B cell (primary cell): ENCODE measurements at regions not wholly inside any gene's neighbourhood (a gene's known extent, or its start where the extent isn't known, plus 50 kb on each side); places are given as distances from the start of the nearest gene placed in this dataset.

Experiments used
- ATAC-seq: fragments of 200-7000 bp; cut with Tn5 transposase; one replicate; pipeline ENCODE4 v1.10.0; 2021; ENCODE audit warnings: low read depth, mild to moderate bottlenecking, moderate number of reproducible peaks, moderate library complexity
- CTCF ChIA-PET: fragments of 350-600 bp; sonication (Branson Sonifier 250); formaldehyde crosslinking; loops from one replicate; lab custom pipeline; 2021; ENCODE audit warnings: antibody characterized with exemption, inconsistent platforms; lab: Charles Lee
- POLR2A ChIA-PET: fragments of 350-600 bp; sonication (Branson Sonifier 250); formaldehyde crosslinking; loops from one replicate; lab custom pipeline; 2021; ENCODE audit warnings: antibody characterized with exemption; lab: Charles Lee
- DNase-seq: peaks from one replicate; pipeline ENCODE4 v3.0.0; 2013
- H2AFZ ChIP-seq: 2 replicates; pipeline ENCODE4 v1.6.1; 2012; ENCODE audit warnings: mild to moderate bottlenecking, low read depth, low read length; ENCODE audit not compliant: insufficient read depth, poor library complexity, severe bottlenecking
- H3K27ac ChIP-seq, 2 donors: 1 replicate in 1 of 2; 2 replicates in 1 of 2; pipeline ENCODE4 v1.5.1; 2012 to 2013; ENCODE audit warnings: low read length in 2 of 2, mild to moderate bottlenecking in 2 of 2, moderate library complexity in 1 of 2
- H3K27me3 ChIP-seq, 4 experiments: fragments of 200-600 bp in 1 of 4; sonication (generic) in 1 of 4; replicated peaks in 1 of 4; 1 replicate in 2 of 4; 2 replicates in 2 of 4; pipeline versions ENCODE4 v1.6.1 to v1.7.0; 2013 to 2016; ENCODE audit warnings: low read length in 3 of 4, mild to moderate bottlenecking in 2 of 4, mixed read lengths in 1 of 4, moderate library complexity in 1 of 4; ENCODE audit not compliant: insufficient read depth in 4 of 4, control insufficient read depth in 3 of 4; ENCODE audit errors: control extremely low read depth in 1 of 4
- H3K36me3 ChIP-seq, 2 experiments: replicated peaks in 1 of 2; 1 replicate in 1 of 2; 2 replicates in 1 of 2; pipeline versions ENCODE4 v1.6.1 to v1.7.1; 2013; ENCODE audit warnings: low read length in 1 of 2; ENCODE audit not compliant: insufficient read depth in 2 of 2, control insufficient read depth in 1 of 2; ENCODE audit errors: control extremely low read depth in 1 of 2, extremely low read depth in 1 of 2
- H3K4me1 ChIP-seq, 2 donors: fragments of 200-600 bp in 1 of 2; sonication (generic) in 1 of 2; 1 replicate in 1 of 2; 2 replicates in 1 of 2; pipeline versions ENCODE4 v1.5.1 to v1.6.1; 2013 to 2017; ENCODE audit warnings: low read length in 2 of 2; ENCODE audit not compliant: control insufficient read depth in 2 of 2, insufficient read depth in 2 of 2
- H3K4me2 ChIP-seq: replicated peaks from 2 replicates; pipeline ENCODE3; 2012; ENCODE audit warnings: mild to moderate bottlenecking, low read depth, low read length; ENCODE audit not compliant: poor library complexity, severe bottlenecking
- H3K4me3 ChIP-seq, 5 experiments: fragments of 200-600 bp in 1 of 5; sonication (generic) in 1 of 5; 1 replicate in 3 of 5; 2 replicates in 2 of 5; pipeline versions ENCODE4 v1.5.1 to v1.7.0; 2011 to 2016; ENCODE audit warnings: low read length in 4 of 5, mild to moderate bottlenecking in 4 of 5, low read depth in 2 of 5, control low read depth in 1 of 5, moderate library complexity in 1 of 5; ENCODE audit not compliant: insufficient read depth in 1 of 5; ENCODE audit errors: control extremely low read depth in 1 of 5, extremely low read depth in 1 of 5
- H3K79me2 ChIP-seq: fragments of 200-600 bp; sonication (generic); one replicate; pipeline ENCODE4 v1.6.0; 2016; ENCODE audit warnings: low read length; ENCODE audit not compliant: control insufficient read depth, insufficient read depth
- H3K9ac ChIP-seq: fragments of 200-600 bp; sonication (generic); 2 replicates; pipeline ENCODE4 v1.6.1; 2017; ENCODE audit warnings: mild to moderate bottlenecking, low read length, moderate library complexity
- H3K9me3 ChIP-seq, 3 donors: one replicate each; pipeline versions ENCODE4 v1.6.1 to v1.7.1; 2013; ENCODE audit warnings: low read length in 2 of 3; ENCODE audit not compliant: control insufficient read depth in 2 of 3, insufficient read depth in 1 of 3; ENCODE audit errors: control extremely low read depth in 1 of 3
- H4K20me1 ChIP-seq: 2 replicates; pipeline ENCODE4 v1.6.0; 2012; ENCODE audit warnings: mild to moderate bottlenecking, low read length; ENCODE audit not compliant: insufficient read depth, control insufficient read depth, poor library complexity, severe bottlenecking
- H3K27ac Mint-ChIP-seq: one replicate; pipeline ENCODE4 v1.8.0; 2021; ENCODE audit warnings: mixed read lengths
- H3K27me3 Mint-ChIP-seq: one replicate; pipeline ENCODE4 v1.8.0; 2021; ENCODE audit warnings: mixed read lengths
- H3K4me1 Mint-ChIP-seq: one replicate; pipeline ENCODE4 v1.8.0; 2021; ENCODE audit warnings: mixed read lengths
- H3K4me3 Mint-ChIP-seq: one replicate; pipeline ENCODE4 v1.8.0; 2021; ENCODE audit warnings: mixed read lengths
- H3K9me3 Mint-ChIP-seq: one replicate; pipeline ENCODE4 v1.8.0; 2022; ENCODE audit warnings: mixed read lengths; ENCODE audit not compliant: insufficient read depth
- EZH2 ChIP-seq: IDR thresholded peaks from 2 replicates; pipeline ENCODE4 v1.6.1; 2012; ENCODE audit warnings: borderline replicate concordance, low read depth, mild to moderate bottlenecking, moderate library complexity, low read length; ENCODE audit not compliant: insufficient read depth, poor library complexity, severe bottlenecking
- WGBS: methylation state at CpG from one replicate; pipeline ENCODE4 v1.1.5; 2013; ENCODE audit warnings: missing lambda C conversion rate; ENCODE audit not compliant: insufficient coverage; 5-methylcytosine and 5-hydroxymethylcytosine counted together
- intact Hi-C: fragments of 100-400 bp; cut with micrococcal nuclease; formaldehyde crosslinking; loops from one replicate; pipeline ENCODE4 v1.10.0; 2022
- TF ChIP-seq, protein P1 (sequence below): fragments of 200-600 bp; IDR thresholded peaks from one replicate; pipeline ENCODE4 v1.8.0; 2022; ENCODE audit warnings: antibody characterized with exemption, mild to moderate bottlenecking

DNA sequence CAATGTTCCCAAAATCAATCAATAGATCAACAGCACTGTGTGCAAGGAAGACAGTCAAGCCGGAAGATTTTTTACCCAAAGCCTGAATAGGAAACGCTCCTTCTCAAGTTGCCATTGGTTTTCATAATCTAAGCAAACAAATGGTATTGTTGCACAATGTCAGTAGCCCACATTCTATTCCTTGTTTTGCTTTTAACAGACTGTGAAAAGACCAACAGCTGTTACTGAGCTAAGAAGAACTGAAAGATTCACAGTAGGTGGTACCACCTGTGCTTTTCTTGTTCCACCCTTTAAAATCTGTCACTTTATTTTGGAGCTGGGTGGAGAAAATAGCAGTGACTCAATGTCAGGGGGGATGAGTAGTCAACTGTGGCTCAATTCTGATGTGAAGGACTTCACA lies 357.5 kb upstream of the CADM2 start:
- no peak for ATAC-seq
- no peaks in the 10 kb centered on the region for H3K4me1 Mint-ChIP-seq
- Histone ChIP-seq H3K36me3 (no peaks in the 10 kb centered on the region), H4K20me1 (no peaks in the 10 kb centered on the region), H3K27me3 (no peaks in the 10 kb centered on the region), H3K4me1 (no peaks in the 10 kb centered on the region), H2AFZ (no peak overlapping the region), H3K9ac (no peak overlapping the region), H3K4me2 (no peak overlapping the region), H3K9me3 (no peaks in the 10 kb centered on the region), H3K79me2 (no peaks in the 10 kb centered on the region), H3K27ac (no peak overlapping the region), H3K4me3 (no peak overlapping the region)
- H3K9me3 Mint-ChIP-seq = peaks cover 2% of the 10 kb centered on the region
- H3K27me3 Mint-ChIP-seq = no peaks in the 10 kb centered on the region
- POLR2A ChIA-PET = no interaction called here
- no peak overlapping the region for H3K4me3 Mint-ChIP-seq
- no peak overlapping the region for H3K27ac Mint-ChIP-seq
- no peak for DNase-seq
- CTCF ChIA-PET = no interaction called here
- intact Hi-C loops = no loop called here
- TF ChIP-seq, protein P1, sequence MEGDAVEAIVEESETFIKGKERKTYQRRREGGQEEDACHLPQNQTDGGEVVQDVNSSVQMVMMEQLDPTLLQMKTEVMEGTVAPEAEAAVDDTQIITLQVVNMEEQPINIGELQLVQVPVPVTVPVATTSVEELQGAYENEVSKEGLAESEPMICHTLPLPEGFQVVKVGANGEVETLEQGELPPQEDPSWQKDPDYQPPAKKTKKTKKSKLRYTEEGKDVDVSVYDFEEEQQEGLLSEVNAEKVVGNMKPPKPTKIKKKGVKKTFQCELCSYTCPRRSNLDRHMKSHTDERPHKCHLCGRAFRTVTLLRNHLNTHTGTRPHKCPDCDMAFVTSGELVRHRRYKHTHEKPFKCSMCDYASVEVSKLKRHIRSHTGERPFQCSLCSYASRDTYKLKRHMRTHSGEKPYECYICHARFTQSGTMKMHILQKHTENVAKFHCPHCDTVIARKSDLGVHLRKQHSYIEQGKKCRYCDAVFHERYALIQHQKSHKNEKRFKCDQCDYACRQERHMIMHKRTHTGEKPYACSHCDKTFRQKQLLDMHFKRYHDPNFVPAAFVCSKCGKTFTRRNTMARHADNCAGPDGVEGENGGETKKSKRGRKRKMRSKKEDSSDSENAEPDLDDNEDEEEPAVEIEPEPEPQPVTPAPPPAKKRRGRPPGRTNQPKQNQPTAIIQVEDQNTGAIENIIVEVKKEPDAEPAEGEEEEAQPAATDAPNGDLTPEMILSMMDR = no peak
- no peak for TF ChIP-seq EZH2
- 38% methylated on average over 2 of the region's 2 CpGs for WGBS

DNA sequence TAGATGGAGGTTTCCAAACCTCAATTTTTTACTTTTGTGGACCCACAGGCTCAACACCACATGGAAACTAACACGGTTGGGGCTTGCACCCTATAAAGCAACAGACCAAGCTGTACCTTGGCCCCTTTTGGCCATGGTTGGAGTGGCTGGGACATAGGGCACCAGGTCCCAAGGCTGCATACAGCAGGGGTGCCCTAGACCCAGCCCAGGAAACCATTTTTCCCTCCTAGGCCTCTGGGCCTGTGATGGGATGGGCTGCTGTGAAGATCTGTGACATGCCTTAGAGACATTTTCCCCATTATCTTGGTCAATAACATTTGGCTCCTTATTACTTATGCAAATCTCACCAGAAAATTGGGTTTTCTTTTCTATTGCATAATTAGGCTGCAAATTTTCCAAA lies 337.0 kb upstream of the CADM2 start:
- no peaks in the 10 kb centered on the region for H3K4me1 Mint-ChIP-seq
- Histone ChIP-seq H3K36me3 (no peaks in the 10 kb centered on the region), H3K79me2 (no peaks in the 10 kb centered on the region), H3K27ac (no peak overlapping the region), H3K9me3 (peaks cover 0 to 8% (median 0%) of the 10 kb centered on the region in 3 donors), H3K27me3 (no peaks in the 10 kb centered on the region), H2AFZ (no peak overlapping the region), H3K4me3 (no peak overlapping the region), H3K9ac (no peak overlapping the region), H3K4me2 (no peak overlapping the region), H3K4me1 (no peaks in the 10 kb centered on the region), H4K20me1 (no peaks in the 10 kb centered on the region)
- intact Hi-C loops = no loop called here
- no peaks in the 10 kb centered on the region for H3K27me3 Mint-ChIP-seq
- ChIA-PET POLR2A (no interaction called here), CTCF (no interaction called here)
- peaks cover 14% of the 10 kb centered on the region for H3K9me3 Mint-ChIP-seq
- TF ChIP-seq, protein P1 = no peak
- TF ChIP-seq EZH2 = no peak
- no peak for ATAC-seq
- H3K4me3 Mint-ChIP-seq = no peak overlapping the region
- no peak for DNase-seq
- no peak overlapping the region for H3K27ac Mint-ChIP-seq
- 80% methylated on average over 1 of the region's 1 CpG for WGBS
